ENCODE measurements at regions not wholly inside any gene's neighbourhood (a gene's known extent, or its start where the extent isn't known, plus 50 kb on each side); places are given as distances from the start of the nearest gene placed in this dataset.

DNA sequence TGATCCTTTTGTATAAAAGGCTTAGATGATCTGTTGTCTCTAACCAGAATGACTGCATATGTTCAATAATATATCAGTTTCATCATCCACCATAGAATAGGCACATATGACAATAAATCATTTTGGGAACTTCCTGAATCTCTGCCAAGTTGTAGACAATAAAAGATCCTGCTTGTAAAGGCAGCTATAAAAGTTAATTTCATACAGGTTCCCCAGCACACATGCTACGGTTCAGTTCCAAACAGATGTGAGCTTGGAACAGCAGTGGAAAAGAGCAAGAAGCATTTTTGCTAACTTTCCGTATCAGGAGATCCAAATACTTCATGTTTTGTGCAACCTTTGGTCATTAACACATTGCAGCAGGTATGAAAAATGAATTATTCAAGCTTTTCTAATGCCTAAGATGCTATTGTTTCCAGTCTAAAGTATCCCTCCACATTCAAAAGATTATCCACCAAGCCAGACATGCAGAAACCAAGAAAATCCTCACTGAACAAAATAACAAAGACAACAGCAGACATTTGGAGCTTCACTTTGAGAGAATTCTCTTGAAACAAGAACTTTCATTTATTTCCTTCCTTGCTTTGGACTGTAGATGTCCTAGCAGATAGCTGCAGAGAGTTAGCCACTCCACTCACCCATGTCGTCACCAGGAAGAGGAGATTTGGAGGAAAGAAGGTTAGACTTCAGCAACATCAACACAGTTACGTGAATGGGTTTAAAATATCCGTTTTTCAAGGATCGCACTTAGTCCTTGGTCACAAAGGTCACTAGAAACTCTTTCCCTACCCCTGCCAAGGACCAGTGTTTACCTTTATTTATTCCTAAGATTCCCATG, 453.5 kb upstream of the JARID2 start:
- H3K4me2 ChIP-seq (ENCODE audit: low read depth, low read length) = no peak overlapping the region
- H3K36me3 ChIP-seq (replicated peaks; ENCODE audit: insufficient read depth, low read length) = no peaks in the 10 kb centered on the region
- no peak overlapping the region for H3K27ac ChIP-seq (ENCODE audit: low read length)
- no peaks in the 10 kb centered on the region for H3K9me3 ChIP-seq (replicated peaks; ENCODE audit: insufficient read depth, low read length)
- peaks cover 10% of the 10 kb centered on the region for H3K4me1 ChIP-seq (ENCODE audit: low read length)
- H2AFZ ChIP-seq (ENCODE audit: low read length) = no peak overlapping the region
- no peak overlapping the region for H3K9ac ChIP-seq (ENCODE audit: low read length)
- DNase-seq = no peak
- no peak for TF ChIP-seq EZH2 (optimal IDR thresholded peaks at IDR 0.05; ENCODE audit: low read depth, low read length)
- no peak for TF ChIP-seq CTCF (IDR thresholded peaks at IDR 0.05; ENCODE audit: low read length)
- H4K20me1 ChIP-seq (ENCODE audit: insufficient read depth, low read length) = no peaks in the 10 kb centered on the region
- H3K4me3 ChIP-seq (ENCODE audit: low read length) = no peak overlapping the region
- H3F3A ChIP-seq (ENCODE audit: insufficient read depth, low read length) = no peaks in the 10 kb centered on the region
- no peaks in the 10 kb centered on the region for H3K9me2 ChIP-seq (replicated peaks; ENCODE audit: insufficient read depth, low read length)
- no peaks in the 10 kb centered on the region for H3K27me3 ChIP-seq (replicated peaks; ENCODE audit: insufficient read depth, low read length)
- no peaks in the 10 kb centered on the region for H3K79me2 ChIP-seq (ENCODE audit: low read length)

- no peaks in the 10 kb centered on the region for H3K9me3 ChIP-seq (replicated peaks; ENCODE audit: insufficient read depth, low read length)
- no peak overlapping the region for H3K4me2 ChIP-seq (ENCODE audit: low read depth, low read length)
- no peaks in the 10 kb centered on the region for H3K4me1 ChIP-seq (ENCODE audit: low read length)
- H3K36me3 ChIP-seq (replicated peaks; ENCODE audit: insufficient read depth, low read length) = no peaks in the 10 kb centered on the region
- DNase-seq = no peak
- H3K9ac ChIP-seq (ENCODE audit: low read length) = no peak overlapping the region
- no peaks in the 10 kb centered on the region for H4K20me1 ChIP-seq (ENCODE audit: insufficient read depth, low read length)
- no peaks in the 10 kb centered on the region for H3F3A ChIP-seq (ENCODE audit: insufficient read depth, low read length)
- H3K79me2 ChIP-seq (ENCODE audit: low read length) = no peaks in the 10 kb centered on the region
- no peak overlapping the region for H3K4me3 ChIP-seq (ENCODE audit: low read length)
- TF ChIP-seq EZH2 (optimal IDR thresholded peaks at IDR 0.05; ENCODE audit: low read depth, low read length) (no peak), CTCF (IDR thresholded peaks at IDR 0.05; ENCODE audit: low read length) (no peak), EZH2phosphoT487 (IDR thresholded peaks at IDR 0.05; ENCODE audit: low read length) (no peak)
- H3K27ac ChIP-seq (ENCODE audit: low read length) = no peak overlapping the region
- H3K27me3 ChIP-seq (replicated peaks; ENCODE audit: insufficient read depth, low read length) = no peaks in the 10 kb centered on the region
- H2AFZ ChIP-seq (ENCODE audit: low read length) = no peak overlapping the region
- H3K9me2 ChIP-seq (replicated peaks; ENCODE audit: insufficient read depth, low read length) = no peaks in the 10 kb centered on the region
These were observed 450.4 kb upstream of the JARID2 start for GRCh38 chr6:14795451-14795850.

DNA sequence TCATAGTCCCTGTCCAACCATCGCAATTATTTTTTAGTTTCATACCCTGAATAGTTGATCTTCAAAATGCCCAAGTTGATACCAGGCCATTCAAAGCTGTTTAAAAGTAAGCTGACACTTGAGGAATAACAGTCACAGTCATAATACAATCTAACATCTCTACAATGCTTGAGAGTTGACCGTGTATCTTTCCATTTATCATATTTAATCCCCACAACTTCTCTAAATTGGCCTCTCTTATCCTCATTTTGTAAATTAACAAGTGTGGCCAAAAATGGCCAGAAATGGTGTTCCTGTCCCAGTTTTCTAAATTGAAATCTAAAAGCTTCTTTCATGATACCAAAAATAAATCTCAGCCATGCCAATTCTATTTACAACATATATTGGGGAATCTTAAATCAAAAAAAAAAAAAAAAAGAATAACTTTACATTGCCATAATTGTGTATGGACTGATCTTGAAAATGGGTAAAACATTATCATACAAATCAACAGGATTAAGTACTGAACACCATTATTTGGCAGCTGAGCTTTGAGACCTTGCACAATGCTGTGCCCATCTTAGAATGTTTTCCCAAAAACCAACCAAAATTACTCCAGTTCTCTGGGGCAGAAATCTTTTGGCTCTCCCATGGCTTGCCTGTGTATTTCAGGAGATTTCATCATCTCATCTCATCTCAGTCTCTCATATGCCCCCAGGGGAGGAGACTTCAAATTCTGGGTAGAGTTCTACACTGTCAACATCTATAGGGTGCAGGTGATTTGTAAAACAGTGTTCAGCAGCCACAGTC, 448.7 kb upstream of the JARID2 start:
- Histone ChIP-seq H3F3A (ENCODE audit: insufficient read depth, low read length) (peaks cover 4% of the 10 kb centered on the region), H3K79me2 (ENCODE audit: low read length) (no peaks in the 10 kb centered on the region), H3K27me3 (replicated peaks; ENCODE audit: insufficient read depth, low read length) (no peaks in the 10 kb centered on the region), H3K4me2 (ENCODE audit: low read depth, low read length) (no peak overlapping the region), H3K36me3 (replicated peaks; ENCODE audit: insufficient read depth, low read length) (no peaks in the 10 kb centered on the region), H3K9me2 (replicated peaks; ENCODE audit: insufficient read depth, low read length) (no peaks in the 10 kb centered on the region), H4K20me1 (ENCODE audit: insufficient read depth, low read length) (no peaks in the 10 kb centered on the region), H3K9me3 (replicated peaks; ENCODE audit: insufficient read depth, low read length) (no peaks in the 10 kb centered on the region), H3K9ac (ENCODE audit: low read length) (no peak overlapping the region), H2AFZ (ENCODE audit: low read length) (no peak overlapping the region), H3K4me1 (ENCODE audit: low read length) (peaks cover under 1% of the 10 kb centered on the region; the same call in 1 of the 2 replicates), H3K4me3 (ENCODE audit: low read length) (no peak overlapping the region), H3K27ac (ENCODE audit: low read length) (no peak overlapping the region)
- no peak for TF ChIP-seq CTCF (IDR thresholded peaks at IDR 0.05; ENCODE audit: low read length)
- no peak for TF ChIP-seq EZH2phosphoT487 (IDR thresholded peaks at IDR 0.05; ENCODE audit: low read length)
- no peak for TF ChIP-seq EZH2 (optimal IDR thresholded peaks at IDR 0.05; ENCODE audit: low read depth, low read length)
- DNase-seq = no peak

Data from MM.1S (cell line).